Kidney epithelial cell (primary cell): ENCODE measurements at regions not wholly inside any gene's neighbourhood (a gene's known extent, or its start where the extent isn't known, plus 50 kb on each side); places are given as distances from the start of the nearest gene placed in this dataset.

ENCODE experiments used
- DNase-seq: peaks from one replicate; pipeline ENCODE4 v3.0.0-alpha.2; 2010; ENCODE audit warnings: low read depth
- H3K27me3 ChIP-seq: 2 replicates; pipeline ENCODE4 v1.6.0; 2011; ENCODE audit warnings: low read length; ENCODE audit not compliant: control insufficient read depth, insufficient read depth
- H3K36me3 ChIP-seq: 2 replicates; pipeline ENCODE4 v1.5.1; 2011; ENCODE audit warnings: low read length; ENCODE audit not compliant: control insufficient read depth, insufficient read depth
- H3K4me3 ChIP-seq: 2 replicates; pipeline ENCODE4 v1.5.1; 2011; ENCODE audit warnings: low read depth, mild to moderate bottlenecking, control low read depth, low read length
- TF ChIP-seq, protein P1 (sequence below): IDR thresholded peaks from 2 replicates; pipeline ENCODE4 v1.5.1; 2011; ENCODE audit warnings: mild to moderate bottlenecking, moderate library complexity, low read length, control low read depth, inconsistent platforms; ENCODE audit not compliant: insufficient read depth, poor library complexity, severe bottlenecking

DNA sequence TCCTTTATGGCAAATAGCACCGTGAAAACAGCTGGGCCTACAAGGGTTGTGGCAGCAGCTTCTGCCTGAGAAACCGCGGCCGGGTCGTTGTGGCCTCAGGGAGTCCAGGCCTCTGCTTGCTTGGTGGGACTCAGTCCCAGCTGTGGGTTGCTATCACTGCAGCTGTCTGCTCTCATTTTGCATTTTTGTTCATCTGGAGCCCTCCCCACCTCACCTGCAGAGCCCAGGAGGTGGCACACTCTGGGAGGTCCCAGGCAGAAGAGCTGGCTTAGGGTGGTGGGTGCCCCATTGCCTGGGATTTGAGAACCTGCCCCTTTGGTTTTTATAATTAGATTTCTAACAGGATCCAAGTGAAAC, 138.4 kb downstream of the GADD45G start:
- Histone ChIP-seq H3K4me3 (no peak overlapping the region), H3K36me3 (no peaks in the 10 kb centered on the region), H3K27me3 (peaks cover 5% of the 10 kb centered on the region)
- TF ChIP-seq, protein P1, sequence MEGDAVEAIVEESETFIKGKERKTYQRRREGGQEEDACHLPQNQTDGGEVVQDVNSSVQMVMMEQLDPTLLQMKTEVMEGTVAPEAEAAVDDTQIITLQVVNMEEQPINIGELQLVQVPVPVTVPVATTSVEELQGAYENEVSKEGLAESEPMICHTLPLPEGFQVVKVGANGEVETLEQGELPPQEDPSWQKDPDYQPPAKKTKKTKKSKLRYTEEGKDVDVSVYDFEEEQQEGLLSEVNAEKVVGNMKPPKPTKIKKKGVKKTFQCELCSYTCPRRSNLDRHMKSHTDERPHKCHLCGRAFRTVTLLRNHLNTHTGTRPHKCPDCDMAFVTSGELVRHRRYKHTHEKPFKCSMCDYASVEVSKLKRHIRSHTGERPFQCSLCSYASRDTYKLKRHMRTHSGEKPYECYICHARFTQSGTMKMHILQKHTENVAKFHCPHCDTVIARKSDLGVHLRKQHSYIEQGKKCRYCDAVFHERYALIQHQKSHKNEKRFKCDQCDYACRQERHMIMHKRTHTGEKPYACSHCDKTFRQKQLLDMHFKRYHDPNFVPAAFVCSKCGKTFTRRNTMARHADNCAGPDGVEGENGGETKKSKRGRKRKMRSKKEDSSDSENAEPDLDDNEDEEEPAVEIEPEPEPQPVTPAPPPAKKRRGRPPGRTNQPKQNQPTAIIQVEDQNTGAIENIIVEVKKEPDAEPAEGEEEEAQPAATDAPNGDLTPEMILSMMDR, result no peak
- DNase-seq, result no peak

DNA sequence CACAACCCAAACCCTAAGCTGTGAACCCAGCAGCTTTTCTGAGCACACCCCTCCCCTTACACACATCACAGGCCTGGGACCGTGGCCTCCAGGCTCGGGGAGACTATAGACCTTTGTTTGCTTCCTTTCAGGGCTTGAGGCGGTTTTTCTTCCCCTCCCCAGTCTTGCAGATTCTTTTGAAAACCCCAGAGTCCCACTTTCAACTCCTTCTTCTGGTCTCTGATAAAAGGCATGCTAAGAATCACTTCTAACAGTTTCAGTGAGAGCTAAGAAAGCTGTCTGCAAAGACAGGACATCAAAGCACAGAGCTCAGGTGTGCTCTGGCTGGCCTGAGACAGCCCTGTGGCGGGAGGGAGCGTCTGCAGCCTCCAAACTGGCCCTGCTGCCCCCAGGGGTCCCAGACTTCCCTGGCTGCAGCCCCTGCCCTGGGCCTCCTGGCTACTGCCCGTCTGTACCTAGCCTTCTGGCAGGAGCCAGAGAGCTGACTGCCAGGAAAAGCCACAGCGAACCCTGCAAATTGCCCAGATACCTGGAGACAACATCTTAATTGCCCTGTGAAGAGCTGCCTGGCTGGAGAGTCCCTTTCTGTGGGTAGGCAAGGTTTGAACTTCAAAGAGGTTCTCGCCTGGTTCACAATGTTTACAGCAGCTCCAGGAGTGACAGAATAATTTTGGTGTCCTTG, 138.9 kb downstream of the GADD45G start:
- H3K36me3 ChIP-seq, result no peaks in the 10 kb centered on the region
- H3K27me3 ChIP-seq, result peaks cover 2% of the 10 kb centered on the region
- DNase-seq, result no peak
- TF ChIP-seq, protein P1, result no peak
- H3K4me3 ChIP-seq, result no peak overlapping the region

DNA sequence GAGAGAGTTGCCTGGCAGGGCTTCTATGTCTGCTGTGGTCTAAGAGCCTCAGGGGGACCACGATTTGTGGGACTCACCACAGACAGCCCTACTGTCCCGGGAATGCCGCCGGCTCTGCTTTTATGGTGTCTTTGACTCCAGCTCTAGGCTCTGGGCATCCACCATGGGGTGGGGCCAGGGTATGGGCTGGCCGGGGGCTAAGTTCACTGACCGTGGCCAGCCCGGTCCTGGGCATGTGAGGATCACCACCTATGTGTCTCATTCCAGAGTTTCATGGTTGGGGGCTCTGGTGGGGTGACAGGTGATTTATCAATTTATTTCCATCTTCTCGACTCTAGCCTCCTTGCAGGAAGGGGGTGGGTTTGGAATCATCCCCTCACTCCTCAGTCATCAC, 139.4 kb downstream of the GADD45G start:
- H3K36me3 ChIP-seq, result no peaks in the 10 kb centered on the region
- TF ChIP-seq, protein P1, result no peak
- DNase-seq, result no peak
- no peaks in the 10 kb centered on the region for H3K27me3 ChIP-seq
- no peak overlapping the region for H3K4me3 ChIP-seq

DNA sequence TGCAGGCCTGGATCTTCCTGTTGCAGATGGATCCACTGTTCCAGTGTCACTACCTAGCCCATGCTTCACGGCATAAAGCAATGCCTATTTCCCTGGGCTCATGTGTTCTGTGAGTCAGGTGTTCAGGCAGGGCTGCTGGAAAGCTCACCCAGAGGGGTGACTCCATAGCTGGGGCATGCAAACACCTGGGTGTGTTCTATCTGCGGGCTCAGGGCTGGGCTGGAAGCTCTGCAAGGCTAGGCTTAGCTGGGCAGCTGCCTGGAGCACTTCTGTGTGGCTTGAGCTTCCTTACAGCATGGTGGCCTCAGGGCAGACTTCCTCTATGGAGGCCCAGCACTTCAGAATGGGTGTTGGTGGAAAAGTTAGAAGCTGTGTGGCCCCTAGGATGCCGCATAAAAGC, 139.9 kb downstream of the GADD45G start:
- TF ChIP-seq, protein P1, result no peak
- H3K4me3 ChIP-seq, result no peak overlapping the region
- no peak for DNase-seq
- no peaks in the 10 kb centered on the region for H3K36me3 ChIP-seq
- no peaks in the 10 kb centered on the region for H3K27me3 ChIP-seq

DNA sequence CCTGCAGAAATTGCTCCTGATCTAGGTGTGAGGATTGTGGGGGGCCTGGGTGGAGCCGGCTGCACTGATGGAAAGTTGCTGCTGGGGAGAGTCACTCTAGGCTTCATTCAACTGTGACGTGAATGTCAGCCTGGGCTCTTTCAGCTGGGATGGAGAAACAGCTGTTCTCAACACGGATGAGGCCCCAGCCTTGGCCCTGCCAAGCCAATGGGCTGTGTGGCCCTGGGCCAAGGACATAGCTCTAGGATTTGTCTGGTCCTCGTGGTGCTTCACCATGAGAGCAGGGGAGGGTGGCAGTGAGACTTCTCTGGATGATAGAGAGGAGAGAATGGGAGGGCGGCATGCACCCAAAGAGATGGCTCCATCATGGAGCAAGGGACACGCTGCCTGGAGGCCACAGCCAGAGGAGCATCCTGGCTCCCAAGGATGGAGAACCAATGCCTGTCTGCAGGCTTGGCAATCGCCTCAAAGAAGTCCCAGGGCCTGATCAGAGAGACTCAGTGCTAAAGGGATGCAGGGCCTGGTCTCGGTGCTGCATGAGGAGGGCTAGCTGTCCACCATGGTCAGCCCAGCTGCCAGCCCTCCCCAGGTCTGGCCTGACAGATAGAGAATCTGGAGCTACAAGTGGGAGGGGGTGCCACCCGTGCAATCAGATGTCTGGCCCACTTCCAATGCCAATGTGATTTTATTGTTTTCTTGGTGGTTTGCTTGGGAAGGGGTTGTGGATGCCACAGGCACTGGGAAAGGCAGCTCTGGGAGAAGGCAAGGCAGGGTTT, 141.0 kb downstream of the GADD45G start:
- DNase-seq, result no peak
- TF ChIP-seq, protein P1, result no peak
- Histone ChIP-seq H3K27me3 (peaks cover 3% of the 10 kb centered on the region), H3K4me3 (no peak overlapping the region), H3K36me3 (no peaks in the 10 kb centered on the region)
